ENCODE measurements at regions not wholly inside any gene's neighbourhood (a gene's known extent, or its start where the extent isn't known, plus 50 kb on each side); places are given as distances from the start of the nearest gene placed in this dataset.

DNA sequence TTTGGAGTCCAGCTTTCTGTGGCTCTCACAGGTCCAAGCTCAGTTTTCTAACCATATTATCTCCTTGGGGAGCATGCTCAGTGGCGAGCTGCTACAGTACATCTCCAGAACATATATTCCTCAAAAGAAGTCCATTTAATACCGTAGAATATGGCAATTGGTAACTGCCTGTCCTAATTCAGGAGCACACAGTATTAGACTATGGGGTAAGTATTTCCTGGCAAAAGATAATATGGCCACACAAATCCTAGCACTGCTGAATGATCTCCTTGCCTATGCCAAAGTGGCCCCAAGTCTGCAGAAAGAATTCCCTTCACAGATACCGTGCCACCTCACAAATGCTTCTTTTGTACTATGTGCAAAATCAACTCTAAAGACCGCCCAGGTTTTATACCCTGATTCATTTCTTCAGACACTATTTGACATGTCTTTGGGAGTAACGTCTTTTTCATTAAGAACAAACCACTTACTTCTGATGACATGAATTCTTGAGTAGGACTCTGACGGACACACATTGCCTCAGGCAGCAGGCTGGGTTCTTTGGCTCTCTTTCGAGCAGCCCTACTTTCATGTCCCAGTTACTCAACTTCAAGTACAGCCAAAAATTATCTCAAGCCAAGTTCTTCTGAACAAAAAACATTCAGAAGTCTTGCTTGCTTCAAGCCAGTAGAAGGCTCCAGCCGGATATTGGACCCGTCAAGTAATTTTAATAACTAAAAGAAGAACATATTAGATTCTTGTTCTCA is 368.3 kb upstream of the DCBLD2 start:
- intact Hi-C loops (cut with micrococcal nuclease; ENCODE audit: unreplicated experiment) (no loop called here), in situ Hi-C loops (cut with HindIII; ENCODE audit: extremely low pct_ligation_motif_present, low pct_unique_long_range_greater_than_20kb) (no loop called here)
- no peak overlapping the region for H3K4me3 ChIP-seq (replicated peaks in 1 of 3; ENCODE audit: insufficient read depth in 1 of 3, low read depth in 2 of 3, low read length in 3 of 3)
- WGBS (ENCODE audit: low lambda C conversion rate), result 3% methylated on average over 9 of the region's 9 CpGs
- DNase-seq (ENCODE audit: low spot score) (no peak), FAIRE-seq (no peak), ATAC-seq (no peak)
- no peaks in the 10 kb centered on the region for H4K20me1 ChIP-seq (ENCODE audit: insufficient read depth, low read length)
- H3K79me2 ChIP-seq (ENCODE audit: insufficient read depth, low read length), result no peaks in the 10 kb centered on the region
- no TSS peak for BruUV-seq (replicated peaks)
- CTCF ChIA-PET (ENCODE audit: low intra/inter-chr PET ratio, low total read pairs), result no interaction called here
- no peaks in the 10 kb centered on the region for H3K27me3 ChIP-seq (ENCODE audit: control insufficient read depth in 1 of 2, insufficient read depth in 2 of 2, low read length in 2 of 2)
- H3K9me3 ChIP-seq (ENCODE audit: low read length), result no peaks in the 10 kb centered on the region
- H3K9ac ChIP-seq (ENCODE audit: insufficient read depth, low read depth, low read length), result no peak overlapping the region
- H3K36me3 ChIP-seq (replicated peaks in 1 of 2; ENCODE audit: control insufficient read depth in 1 of 2, insufficient read depth in 2 of 2, low read length in 2 of 2), result no peaks in the 10 kb centered on the region
- no peak overlapping the region for H3K4me2 ChIP-seq (ENCODE audit: low read depth, low read length)
- no peaks in the 10 kb centered on the region for H3K4me1 ChIP-seq (ENCODE audit: insufficient read depth, low read length)
- no peak overlapping the region for H3K27ac ChIP-seq (ENCODE audit: extremely low read length, insufficient read depth, low read length)
- H2AFZ ChIP-seq (ENCODE audit: low read length), result no peak overlapping the region
- POLR2A ChIA-PET, result no interaction called here
- TF ChIP-seq ZNF160 (CRISPR knock-in tag; IDR thresholded peaks at IDR 0.05), result no peak
- TF ChIP-seq, protein P1, sequence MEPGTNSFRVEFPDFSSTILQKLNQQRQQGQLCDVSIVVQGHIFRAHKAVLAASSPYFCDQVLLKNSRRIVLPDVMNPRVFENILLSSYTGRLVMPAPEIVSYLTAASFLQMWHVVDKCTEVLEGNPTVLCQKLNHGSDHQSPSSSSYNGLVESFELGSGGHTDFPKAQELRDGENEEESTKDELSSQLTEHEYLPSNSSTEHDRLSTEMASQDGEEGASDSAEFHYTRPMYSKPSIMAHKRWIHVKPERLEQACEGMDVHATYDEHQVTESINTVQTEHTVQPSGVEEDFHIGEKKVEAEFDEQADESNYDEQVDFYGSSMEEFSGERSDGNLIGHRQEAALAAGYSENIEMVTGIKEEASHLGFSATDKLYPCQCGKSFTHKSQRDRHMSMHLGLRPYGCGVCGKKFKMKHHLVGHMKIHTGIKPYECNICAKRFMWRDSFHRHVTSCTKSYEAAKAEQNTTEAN (CRISPR knock-in tag; conservative IDR thresholded peaks at IDR 0.05), result no peak
- no peak for TF ChIP-seq HNF1B (CRISPR knock-in tag; IDR thresholded peaks at IDR 0.05)
- no peak for TF ChIP-seq AKNA (CRISPR knock-in tag; IDR thresholded peaks at IDR 0.05; ENCODE audit: borderline replicate concordance)
- no peak for TF ChIP-seq CSRNP1 (CRISPR knock-in tag; IDR thresholded peaks at IDR 0.05)
- no peak for TF ChIP-seq MEIS2 (CRISPR knock-in tag; IDR thresholded peaks at IDR 0.05)
- TF ChIP-seq TRIM24 (CRISPR knock-in tag; IDR thresholded peaks at IDR 0.05), result no peak
- TF ChIP-seq ZNF878 (CRISPR knock-in tag; IDR thresholded peaks at IDR 0.05), result no peak
- TF ChIP-seq IKZF4 (CRISPR knock-in tag; IDR thresholded peaks at IDR 0.05; ENCODE audit: borderline replicate concordance, low read depth, not compliant biosample characterization), result no peak
- TF ChIP-seq, protein P2, sequence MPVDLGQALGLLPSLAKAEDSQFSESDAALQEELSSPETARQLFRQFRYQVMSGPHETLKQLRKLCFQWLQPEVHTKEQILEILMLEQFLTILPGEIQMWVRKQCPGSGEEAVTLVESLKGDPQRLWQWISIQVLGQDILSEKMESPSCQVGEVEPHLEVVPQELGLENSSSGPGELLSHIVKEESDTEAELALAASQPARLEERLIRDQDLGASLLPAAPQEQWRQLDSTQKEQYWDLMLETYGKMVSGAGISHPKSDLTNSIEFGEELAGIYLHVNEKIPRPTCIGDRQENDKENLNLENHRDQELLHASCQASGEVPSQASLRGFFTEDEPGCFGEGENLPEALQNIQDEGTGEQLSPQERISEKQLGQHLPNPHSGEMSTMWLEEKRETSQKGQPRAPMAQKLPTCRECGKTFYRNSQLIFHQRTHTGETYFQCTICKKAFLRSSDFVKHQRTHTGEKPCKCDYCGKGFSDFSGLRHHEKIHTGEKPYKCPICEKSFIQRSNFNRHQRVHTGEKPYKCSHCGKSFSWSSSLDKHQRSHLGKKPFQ (CRISPR knock-in tag; IDR thresholded peaks at IDR 0.05; ENCODE audit: insufficient replicate concordance), result no peak
- TF ChIP-seq ZNF780A (CRISPR knock-in tag; IDR thresholded peaks at IDR 0.05), result no peak
- no peak for TF ChIP-seq ZNF557 (CRISPR knock-in tag; IDR thresholded peaks at IDR 0.05)

All from HepG2 (cell line).